Type B pancreatic cell (in vitro differentiated cells): ENCODE measurements at regions not wholly inside any gene's neighbourhood (a gene's known extent, or its start where the extent isn't known, plus 50 kb on each side); places are given as distances from the start of the nearest gene placed in this dataset.

ENCODE experiments used
- DNase-seq: peaks from one replicate; pipeline ENCODE4 v3.0.0; 2021; ENCODE audit warnings: mixed read lengths; ENCODE audit not compliant: unreplicated experiment; ENCODE audit errors: extremely low spot score
- H3K27ac Mint-ChIP-seq: 2 replicates; pipeline ENCODE4 v1.8.0; 2021; ENCODE audit warnings: mild to moderate bottlenecking, mixed read lengths
- H3K27me3 Mint-ChIP-seq: 2 replicates; pipeline ENCODE4 v1.8.0; 2021; ENCODE audit warnings: mixed read lengths
- H3K36me3 Mint-ChIP-seq: 2 replicates; pipeline ENCODE4 v1.8.0; 2021; ENCODE audit warnings: mixed read lengths
- H3K4me1 Mint-ChIP-seq: one replicate; pipeline ENCODE4 v1.8.0; 2021; ENCODE audit warnings: mixed read lengths; ENCODE audit not compliant: unreplicated experiment
- H3K4me3 Mint-ChIP-seq: 2 replicates; pipeline ENCODE4 v1.8.0; 2021; ENCODE audit warnings: mild to moderate bottlenecking, mixed read lengths
- H3K9me3 Mint-ChIP-seq: 2 replicates; pipeline ENCODE4 v1.8.0; 2021; ENCODE audit warnings: mixed read lengths
- TF ChIP-seq, protein P1 (sequence below): fragments of 200-600 bp; sonication (generic); conservative IDR thresholded peaks from 2 replicates; pipeline ENCODE4 v1.5.0; 2021; ENCODE audit warnings: antibody characterized with exemption, mild to moderate bottlenecking

DNA sequence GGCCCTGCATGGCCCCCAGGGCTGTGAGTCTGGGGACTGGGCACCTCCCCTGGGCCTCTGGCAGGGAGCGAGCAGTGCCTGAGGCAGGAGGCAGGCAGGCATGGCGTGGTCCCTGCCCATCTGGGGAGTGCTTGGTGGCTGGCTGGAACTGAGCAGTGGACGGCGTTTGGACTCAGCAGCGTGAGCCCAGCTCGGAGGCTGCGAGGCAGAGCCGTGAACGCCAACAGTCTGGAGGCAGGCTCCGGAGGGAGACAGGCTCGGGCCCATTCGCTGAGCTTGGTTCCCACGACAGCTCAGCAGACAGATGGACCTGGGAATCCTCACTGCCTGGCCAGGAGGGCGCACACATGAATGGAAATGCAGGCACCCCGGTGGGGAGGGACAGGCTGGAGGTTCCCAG lies 160.7 kb upstream of the POU3F1 start:
- no peaks in the 10 kb centered on the region for H3K36me3 Mint-ChIP-seq

DNA sequence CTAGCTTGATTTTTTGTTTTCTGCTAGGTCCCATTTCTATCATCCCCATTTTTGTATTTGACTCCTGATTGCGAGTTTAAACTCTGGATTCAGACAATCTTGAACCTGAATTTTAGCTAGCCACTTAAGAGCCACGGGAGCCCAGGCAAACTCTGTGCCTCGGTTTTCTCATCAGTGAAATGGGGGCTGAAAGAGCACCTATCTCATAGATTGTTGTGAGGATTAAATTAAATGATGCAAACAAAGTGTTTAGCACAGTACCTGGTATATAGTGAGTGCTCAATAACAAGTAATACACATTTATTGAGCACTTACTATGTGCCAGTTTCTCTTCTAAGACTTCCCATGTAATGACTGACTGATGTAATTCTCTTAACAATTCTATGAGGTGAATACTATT lies 158.1 kb upstream of the POU3F1 start:
- Mint-ChIP-seq H3K4me1 (no peaks in the 10 kb centered on the region), H3K4me3 (no peak overlapping the region), H3K36me3 (no peaks in the 10 kb centered on the region), H3K27ac (no peak overlapping the region), H3K27me3 (peaks cover 16% of the 10 kb centered on the region), H3K9me3 (no peaks in the 10 kb centered on the region)
- TF ChIP-seq, protein P1, sequence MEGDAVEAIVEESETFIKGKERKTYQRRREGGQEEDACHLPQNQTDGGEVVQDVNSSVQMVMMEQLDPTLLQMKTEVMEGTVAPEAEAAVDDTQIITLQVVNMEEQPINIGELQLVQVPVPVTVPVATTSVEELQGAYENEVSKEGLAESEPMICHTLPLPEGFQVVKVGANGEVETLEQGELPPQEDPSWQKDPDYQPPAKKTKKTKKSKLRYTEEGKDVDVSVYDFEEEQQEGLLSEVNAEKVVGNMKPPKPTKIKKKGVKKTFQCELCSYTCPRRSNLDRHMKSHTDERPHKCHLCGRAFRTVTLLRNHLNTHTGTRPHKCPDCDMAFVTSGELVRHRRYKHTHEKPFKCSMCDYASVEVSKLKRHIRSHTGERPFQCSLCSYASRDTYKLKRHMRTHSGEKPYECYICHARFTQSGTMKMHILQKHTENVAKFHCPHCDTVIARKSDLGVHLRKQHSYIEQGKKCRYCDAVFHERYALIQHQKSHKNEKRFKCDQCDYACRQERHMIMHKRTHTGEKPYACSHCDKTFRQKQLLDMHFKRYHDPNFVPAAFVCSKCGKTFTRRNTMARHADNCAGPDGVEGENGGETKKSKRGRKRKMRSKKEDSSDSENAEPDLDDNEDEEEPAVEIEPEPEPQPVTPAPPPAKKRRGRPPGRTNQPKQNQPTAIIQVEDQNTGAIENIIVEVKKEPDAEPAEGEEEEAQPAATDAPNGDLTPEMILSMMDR = no peak
- DNase-seq = no peak

More for the DNA sequence above, 160.7 kb upstream of the POU3F1 start:
- no peak for DNase-seq
- no peaks in the 10 kb centered on the region for H3K4me1 Mint-ChIP-seq
- H3K4me3 Mint-ChIP-seq = no peak overlapping the region
- H3K27me3 Mint-ChIP-seq = peaks cover 21% of the 10 kb centered on the region
- H3K9me3 Mint-ChIP-seq = no peaks in the 10 kb centered on the region
- no peak overlapping the region for H3K27ac Mint-ChIP-seq
- TF ChIP-seq, protein P1 = no peak

DNA sequence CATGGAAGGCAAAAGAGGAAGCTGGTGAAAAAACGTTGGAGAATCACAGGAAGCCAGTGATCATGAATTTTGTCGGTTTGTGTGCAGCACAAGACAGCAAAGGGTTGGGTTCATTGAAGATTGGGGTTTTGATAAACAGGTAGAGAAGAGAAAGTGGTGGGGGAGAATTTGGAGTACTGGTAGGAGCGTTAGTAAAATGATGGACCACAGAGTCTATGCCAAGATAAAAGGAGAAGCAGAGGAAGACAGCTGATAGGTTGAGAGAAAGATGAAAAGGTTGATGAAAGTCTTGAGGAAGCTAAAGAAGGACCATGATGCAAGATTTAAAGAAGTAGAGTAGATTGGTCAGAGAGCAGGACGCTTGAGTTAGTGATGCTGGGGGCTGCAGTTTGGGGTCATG lies 156.8 kb upstream of the POU3F1 start:
- no peaks in the 10 kb centered on the region for H3K36me3 Mint-ChIP-seq
- H3K4me3 Mint-ChIP-seq = no peak overlapping the region
- no peak for DNase-seq
- no peaks in the 10 kb centered on the region for H3K4me1 Mint-ChIP-seq
- peaks cover 20% of the 10 kb centered on the region for H3K27me3 Mint-ChIP-seq
- no peaks in the 10 kb centered on the region for H3K9me3 Mint-ChIP-seq
- TF ChIP-seq, protein P1 = no peak
- H3K27ac Mint-ChIP-seq = no peak overlapping the region

DNA sequence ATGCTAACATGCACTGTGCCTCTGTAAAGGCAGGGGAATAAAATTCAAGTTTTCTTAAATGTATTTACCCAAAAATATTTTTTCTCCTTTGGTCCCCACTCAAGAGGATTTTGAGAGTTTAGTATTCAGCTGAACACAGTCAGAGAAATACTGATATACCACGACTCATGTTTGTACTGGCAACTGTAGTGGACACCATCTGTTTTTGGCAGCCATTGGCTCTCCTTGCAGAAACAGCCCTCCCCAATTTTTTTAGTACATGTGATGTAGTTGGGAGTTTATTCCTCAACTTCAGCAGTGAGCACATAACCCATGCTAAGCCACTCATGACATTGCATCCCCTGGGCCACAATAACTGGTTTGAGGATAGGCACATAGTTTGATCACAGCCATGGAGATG lies 154.8 kb upstream of the POU3F1 start:
- H3K4me3 Mint-ChIP-seq = no peak overlapping the region
- no peak overlapping the region for H3K27ac Mint-ChIP-seq
- H3K27me3 Mint-ChIP-seq = peaks cover 22% of the 10 kb centered on the region
- H3K4me1 Mint-ChIP-seq = peaks cover 9% of the 10 kb centered on the region
- no peaks in the 10 kb centered on the region for H3K9me3 Mint-ChIP-seq
- TF ChIP-seq, protein P1 = no peak
- no peak for DNase-seq
- H3K36me3 Mint-ChIP-seq = no peaks in the 10 kb centered on the region

DNA sequence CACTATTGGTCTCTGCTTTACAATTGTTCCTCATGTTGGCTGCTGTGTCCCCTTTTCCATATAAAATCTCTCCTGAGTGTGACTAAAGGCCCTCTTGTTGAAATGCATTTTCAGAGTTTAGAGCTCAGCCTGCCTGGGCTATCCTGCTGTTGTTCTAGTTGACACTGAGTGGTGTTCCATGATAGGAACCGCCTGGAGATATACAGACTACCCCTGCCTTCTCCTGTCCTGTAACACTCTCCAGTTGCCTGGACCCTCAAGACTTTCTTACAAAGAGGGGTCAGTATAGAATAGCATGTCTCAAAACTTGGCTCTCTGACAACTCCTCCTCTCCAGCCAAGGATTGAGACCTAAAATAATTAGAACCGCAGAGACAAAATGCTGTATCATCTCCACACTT lies 152.0 kb upstream of the POU3F1 start:
- Mint-ChIP-seq H3K9me3 (no peaks in the 10 kb centered on the region), H3K27me3 (peaks cover 33% of the 10 kb centered on the region), H3K27ac (no peak overlapping the region), H3K4me1 (peaks cover 9% of the 10 kb centered on the region), H3K36me3 (no peaks in the 10 kb centered on the region), H3K4me3 (no peak overlapping the region)
- DNase-seq = no peak
- TF ChIP-seq, protein P1 = no peak

DNA sequence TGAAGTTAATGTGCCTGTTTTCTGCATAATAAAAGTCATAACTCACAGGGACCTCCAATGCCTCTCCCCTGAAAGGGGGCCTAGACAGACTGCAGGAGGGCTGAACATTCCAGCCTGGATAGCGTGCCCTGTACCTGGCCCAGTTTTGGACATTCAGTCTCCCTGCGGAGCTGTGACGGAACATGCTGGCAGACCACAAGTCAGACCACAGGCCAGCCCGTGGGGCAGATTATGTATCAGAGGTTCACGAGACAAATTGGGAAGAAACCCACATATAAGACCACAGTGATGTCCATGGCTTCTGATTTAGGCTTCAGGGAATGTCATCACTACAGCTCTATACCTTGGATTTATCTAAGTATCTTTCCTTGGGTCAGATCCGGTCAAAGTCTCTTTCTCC lies 151.5 kb upstream of the POU3F1 start:
- Mint-ChIP-seq H3K4me3 (no peak overlapping the region), H3K4me1 (peaks cover 9% of the 10 kb centered on the region), H3K27me3 (peaks cover 36% of the 10 kb centered on the region), H3K9me3 (no peaks in the 10 kb centered on the region), H3K36me3 (no peaks in the 10 kb centered on the region), H3K27ac (no peak overlapping the region)
- no peak for DNase-seq
- TF ChIP-seq, protein P1 = no peak
